A673 (cell line): ENCODE measurements at regions not wholly inside any gene's neighbourhood (a gene's known extent, or its start where the extent isn't known, plus 50 kb on each side); places are given as distances from the start of the nearest gene placed in this dataset.
"Not testable (repeated sequence)": the region's sequence is repeated elsewhere in the genome, so short reads cannot be mapped to it uniquely, and the experiment has no call there.

Experiments
- BruUV-seq: library from RNA; stranded (reverse); fragments of 400-500 nt; replicated peaks from 2 replicates; lab custom pipeline; 2021; lab: Mats Ljungman, UMichigan
- CTCF ChIA-PET: fragments of 300-600 bp; sonication (Branson Sonifier 250); formaldehyde crosslinking; loops from one replicate; lab custom pipeline; 2022; ENCODE audit warnings: antibody characterized with exemption; lab: Charles Lee
- POLR2A ChIA-PET: fragments of 300-600 bp; sonication (Branson Sonifier 250); formaldehyde crosslinking; loops from one replicate; lab custom pipeline; 2022; ENCODE audit warnings: antibody characterized with exemption; ENCODE audit not compliant: low non-redundant PET; lab: Charles Lee
- DNase-seq: peaks from one replicate; pipeline ENCODE4 v3.0.0-alpha.2; 2015; ENCODE audit warnings: low spot score
- H3K27ac ChIP-seq: fragments of 200-600 bp; sonication (generic); 2 replicates; pipeline ENCODE4 v1.5.1; 2016; ENCODE audit warnings: mixed run types, low read depth, mild to moderate bottlenecking, mixed read lengths, antibody characterized with exemption, low read length; ENCODE audit not compliant: poor library complexity, severe bottlenecking
- H3K27me3 ChIP-seq: fragments of 200-600 bp; sonication (generic); replicated peaks from 2 replicates; pipeline ENCODE4 v1.6.1; 2017; ENCODE audit warnings: mixed run types, low read depth, mild to moderate bottlenecking, mixed read lengths, antibody characterized with exemption, low read length; ENCODE audit not compliant: insufficient read depth, poor library complexity
- H3K36me3 ChIP-seq: fragments of 200-600 bp; sonication (generic); 2 replicates; pipeline ENCODE4 v1.6.1; 2016; ENCODE audit warnings: mixed run types, mild to moderate bottlenecking, mixed read lengths, antibody characterized with exemption, low read length; ENCODE audit not compliant: insufficient read depth, poor library complexity, severe bottlenecking
- H3K4me1 ChIP-seq: fragments of 200-600 bp; sonication (generic); 2 replicates; pipeline ENCODE4 v1.6.1; 2017; ENCODE audit warnings: mixed run types, mild to moderate bottlenecking, mixed read lengths, antibody characterized with exemption, low read length; ENCODE audit not compliant: insufficient read depth, poor library complexity, severe bottlenecking
- H3K4me3 ChIP-seq: fragments of 200-600 bp; sonication (generic); 2 replicates; pipeline ENCODE4 v1.5.1; 2016; ENCODE audit warnings: low read depth, mixed run types, mild to moderate bottlenecking, mixed read lengths, low read length; ENCODE audit not compliant: poor library complexity, severe bottlenecking
- H3K9me3 ChIP-seq: fragments of 200-600 bp; sonication (generic); 2 replicates; pipeline ENCODE4 v1.6.1; 2016; ENCODE audit warnings: mixed run types, low read depth, mild to moderate bottlenecking, mixed read lengths, antibody characterized with exemption, low read length; ENCODE audit not compliant: poor library complexity, severe bottlenecking
- EZH2 ChIP-seq: fragments of 200-600 bp; sonication (generic); IDR thresholded peaks from 2 replicates; pipeline ENCODE4 v1.6.1; 2017; ENCODE audit warnings: borderline replicate concordance, low read depth, mild to moderate bottlenecking, mixed read lengths, antibody characterized with exemption, low read length; ENCODE audit not compliant: poor library complexity, severe bottlenecking
- intact Hi-C: fragments of 100-400 bp; cut with micrococcal nuclease; formaldehyde crosslinking; loops from one replicate; pipeline ENCODE4 v1.10.0; 2022; ENCODE audit not compliant: unreplicated experiment
- TF ChIP-seq, protein P1 (sequence below): fragments of 300-800, 200-600 bp; sonication (generic); conservative IDR thresholded peaks from 2 replicates; pipeline ENCODE4 v1.5.1; 2017; ENCODE audit warnings: low read depth, mild to moderate bottlenecking, antibody characterized with exemption, low read length, moderate library complexity, mixed read lengths

DNA sequence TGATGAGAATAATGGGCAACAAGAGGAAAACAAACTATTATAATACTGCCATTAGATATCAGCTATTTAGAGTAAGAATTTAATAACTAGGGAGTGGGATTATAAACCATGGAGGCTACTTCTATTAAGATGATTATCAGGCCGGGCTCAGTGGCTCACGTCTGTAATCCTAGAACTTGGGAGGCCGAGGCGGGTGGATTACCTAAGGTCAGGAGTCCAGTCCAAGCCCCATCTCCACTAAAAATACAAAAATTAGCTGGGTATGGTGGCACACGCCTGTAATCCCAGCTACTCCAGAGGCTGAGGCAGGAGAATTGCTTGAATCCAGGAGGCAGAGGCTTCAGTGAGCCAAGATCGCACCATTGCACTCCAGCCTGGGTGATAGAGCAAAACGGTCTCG lies 355.6 kb downstream of the PPP1R3A start:
- intact Hi-C loops, BruUV-seq, H3K27ac ChIP-seq, CTCF ChIA-PET, H3K9me3 ChIP-seq, H3K4me1 ChIP-seq, H3K4me3 ChIP-seq, DNase-seq, H3K36me3 ChIP-seq, POLR2A ChIA-PET: not testable (repeated sequence)
- H3K27me3 ChIP-seq: peaks cover 15% of the 10 kb centered on the region

DNA sequence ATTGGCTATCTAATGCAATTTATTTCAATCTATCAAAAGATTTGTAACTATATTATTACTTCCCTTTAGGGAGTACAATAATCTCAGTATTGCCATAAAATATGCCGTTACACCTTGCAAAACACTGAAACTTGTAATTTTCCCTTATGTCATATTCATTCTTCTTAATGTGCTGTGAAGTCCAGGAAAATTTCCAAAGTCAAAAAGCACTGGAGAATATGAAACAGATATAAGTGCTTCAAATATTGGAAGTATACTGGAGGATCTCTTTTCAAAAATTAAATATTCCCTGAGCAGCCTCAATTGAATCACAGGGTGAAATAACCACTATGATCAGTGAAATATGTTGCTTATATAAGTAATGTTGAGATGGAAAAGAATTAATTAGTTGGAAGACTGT lies 356.0 kb downstream of the PPP1R3A start:
- no peak overlapping the region for H3K4me3 ChIP-seq
- no peaks in the 10 kb centered on the region for H3K9me3 ChIP-seq
- intact Hi-C loops: no loop called here
- peaks cover 15% of the 10 kb centered on the region for H3K27me3 ChIP-seq
- H3K36me3 ChIP-seq: no peaks in the 10 kb centered on the region
- H3K27ac ChIP-seq: no peak overlapping the region
- no peak for DNase-seq
- no peak for TF ChIP-seq EZH2
- TF ChIP-seq, protein P1, sequence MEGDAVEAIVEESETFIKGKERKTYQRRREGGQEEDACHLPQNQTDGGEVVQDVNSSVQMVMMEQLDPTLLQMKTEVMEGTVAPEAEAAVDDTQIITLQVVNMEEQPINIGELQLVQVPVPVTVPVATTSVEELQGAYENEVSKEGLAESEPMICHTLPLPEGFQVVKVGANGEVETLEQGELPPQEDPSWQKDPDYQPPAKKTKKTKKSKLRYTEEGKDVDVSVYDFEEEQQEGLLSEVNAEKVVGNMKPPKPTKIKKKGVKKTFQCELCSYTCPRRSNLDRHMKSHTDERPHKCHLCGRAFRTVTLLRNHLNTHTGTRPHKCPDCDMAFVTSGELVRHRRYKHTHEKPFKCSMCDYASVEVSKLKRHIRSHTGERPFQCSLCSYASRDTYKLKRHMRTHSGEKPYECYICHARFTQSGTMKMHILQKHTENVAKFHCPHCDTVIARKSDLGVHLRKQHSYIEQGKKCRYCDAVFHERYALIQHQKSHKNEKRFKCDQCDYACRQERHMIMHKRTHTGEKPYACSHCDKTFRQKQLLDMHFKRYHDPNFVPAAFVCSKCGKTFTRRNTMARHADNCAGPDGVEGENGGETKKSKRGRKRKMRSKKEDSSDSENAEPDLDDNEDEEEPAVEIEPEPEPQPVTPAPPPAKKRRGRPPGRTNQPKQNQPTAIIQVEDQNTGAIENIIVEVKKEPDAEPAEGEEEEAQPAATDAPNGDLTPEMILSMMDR: no peak
- H3K4me1 ChIP-seq: no peaks in the 10 kb centered on the region
- POLR2A ChIA-PET: no interaction called here
- BruUV-seq: no TSS peak
- CTCF ChIA-PET: no interaction called here

DNA sequence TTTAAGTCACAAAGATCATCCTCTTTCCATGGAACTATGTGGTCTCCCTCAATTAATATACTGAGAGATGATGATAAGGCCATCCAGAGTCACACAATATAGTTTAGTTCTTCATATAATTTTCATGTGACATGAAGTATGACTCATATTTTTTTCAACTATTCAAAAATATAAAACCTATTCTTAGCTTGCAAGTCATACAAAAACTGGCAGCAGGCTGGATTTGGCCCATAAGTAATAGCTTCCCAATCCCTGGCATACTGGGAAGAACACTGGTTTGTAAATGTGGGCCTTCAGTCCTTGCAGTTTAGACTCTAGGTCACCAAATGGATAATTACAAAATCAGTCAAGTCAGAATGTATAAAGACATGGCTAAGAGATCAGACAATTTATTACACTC lies 356.6 kb downstream of the PPP1R3A start:
- Histone ChIP-seq H3K27ac (no peak overlapping the region), H3K36me3 (no peaks in the 10 kb centered on the region), H3K27me3 (peaks cover 15% of the 10 kb centered on the region), H3K4me3 (no peak overlapping the region), H3K9me3 (no peaks in the 10 kb centered on the region), H3K4me1 (no peaks in the 10 kb centered on the region)
- ChIA-PET POLR2A (no interaction called here), CTCF (no interaction called here)
- no peak for DNase-seq
- no TSS peak for BruUV-seq
- TF ChIP-seq, protein P1: no peak
- TF ChIP-seq EZH2: no peak
- intact Hi-C loops: no loop called here

DNA sequence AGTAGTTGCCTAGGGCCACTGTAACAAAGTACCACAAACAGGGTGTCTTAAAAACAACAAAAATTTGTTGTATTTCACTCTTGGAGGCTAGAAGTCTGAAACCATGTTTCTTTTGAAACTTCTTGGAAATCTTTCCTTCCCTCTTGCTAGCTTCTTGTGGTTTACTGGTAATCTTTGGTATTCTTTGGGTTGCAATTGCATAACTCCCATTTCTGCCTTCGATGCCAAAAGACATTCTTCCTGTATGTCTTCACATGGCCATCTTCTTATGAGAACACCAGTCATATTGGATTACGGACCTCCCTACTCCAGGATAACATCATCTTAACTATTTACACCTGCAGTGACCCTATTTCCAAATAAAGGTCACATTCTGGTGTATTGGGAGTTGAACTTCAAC lies 357.4 kb downstream of the PPP1R3A start:
- no peak for DNase-seq
- POLR2A ChIA-PET: no interaction called here
- CTCF ChIA-PET: no interaction called here
- no peaks in the 10 kb centered on the region for H3K9me3 ChIP-seq
- no peaks in the 10 kb centered on the region for H3K36me3 ChIP-seq
- intact Hi-C loops: no loop called here
- H3K4me3 ChIP-seq: no peak overlapping the region
- BruUV-seq: no TSS peak
- peaks cover 15% of the 10 kb centered on the region for H3K27me3 ChIP-seq
- H3K4me1 ChIP-seq: no peaks in the 10 kb centered on the region
- no peak overlapping the region for H3K27ac ChIP-seq
- TF ChIP-seq EZH2: no peak
- TF ChIP-seq, protein P1: no peak
